Subcutaneous abdominal adipose tissue (tissue), 5 donors: ENCODE measurements at regions not wholly inside any gene's neighbourhood (a gene's known extent, or its start where the extent isn't known, plus 50 kb on each side); places are given as distances from the start of the nearest gene placed in this dataset.

ENCODE experiments used
- H3K27ac ChIP-seq: one replicate; pipeline ENCODE4 v1.7.0; 2013; ENCODE audit warnings: low read depth, mild to moderate bottlenecking, inconsistent platforms, low read length, moderate library complexity
- H3K27me3 ChIP-seq, 5 donors: one replicate each; pipeline ENCODE4 v1.7.0; 2013; ENCODE audit warnings: low read length in 5 of 5, inconsistent platforms in 1 of 5; ENCODE audit not compliant: control insufficient read depth in 5 of 5, insufficient read depth in 4 of 5
- H3K36me3 ChIP-seq, 5 donors: one replicate each; pipeline ENCODE4 v1.7.0; 2013; ENCODE audit warnings: low read length in 5 of 5; ENCODE audit not compliant: control insufficient read depth in 5 of 5, insufficient read depth in 5 of 5
- H3K4me1 ChIP-seq, 5 donors: one replicate each; pipeline ENCODE4 v1.7.0; 2013; ENCODE audit warnings: low read length in 5 of 5, mild to moderate bottlenecking in 3 of 5, moderate library complexity in 1 of 5; ENCODE audit not compliant: control insufficient read depth in 5 of 5, insufficient read depth in 5 of 5
- H3K4me3 ChIP-seq, 5 donors: one replicate each; pipeline ENCODE4 v1.7.0; 2013; ENCODE audit warnings: low read length in 5 of 5, low read depth in 1 of 5
- H3K9ac ChIP-seq, 5 donors: one replicate each; pipeline ENCODE4 v1.7.0; 2013; ENCODE audit warnings: low read length in 5 of 5, mild to moderate bottlenecking in 4 of 5, moderate library complexity in 3 of 5
- H3K9me3 ChIP-seq, 5 donors: one replicate each; pipeline ENCODE4 v1.7.0; 2013; ENCODE audit warnings: low read length in 5 of 5; ENCODE audit not compliant: control insufficient read depth in 5 of 5
- donor health status: healthy.
- donor health status: healthy.
- donor health status: healthy.
- donor health status: healthy.
- donor health status: healthy.

DNA sequence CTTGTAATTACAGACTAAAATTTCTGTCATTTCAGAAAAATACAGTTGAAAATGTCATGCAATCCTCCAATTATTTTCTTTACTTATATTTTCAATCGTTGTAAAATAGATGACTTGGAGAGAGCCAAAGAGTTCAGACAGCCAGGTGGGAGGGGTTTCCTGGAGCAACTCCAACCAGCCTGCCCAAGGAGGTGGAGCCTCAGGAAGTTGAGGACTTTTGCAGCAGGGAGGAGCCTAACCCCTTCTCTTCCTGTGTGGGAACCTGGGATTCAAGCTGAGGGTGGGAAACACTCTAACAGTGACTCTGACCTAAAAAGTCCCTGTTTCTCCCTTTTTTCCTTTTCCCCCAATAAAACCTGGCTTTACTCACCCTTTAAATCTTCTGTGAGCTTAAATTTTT is 72.2 kb upstream of the GABRG1 start:
- Histone ChIP-seq H3K27ac (no peak overlapping the region), H3K4me1 (no peaks in the 10 kb centered on the region), H3K9ac (no peak overlapping the region), H3K27me3 (no peaks in the 10 kb centered on the region), H3K36me3 (no peaks in the 10 kb centered on the region), H3K9me3 (no peaks in the 10 kb centered on the region), H3K4me3 (no peak overlapping the region)

DNA sequence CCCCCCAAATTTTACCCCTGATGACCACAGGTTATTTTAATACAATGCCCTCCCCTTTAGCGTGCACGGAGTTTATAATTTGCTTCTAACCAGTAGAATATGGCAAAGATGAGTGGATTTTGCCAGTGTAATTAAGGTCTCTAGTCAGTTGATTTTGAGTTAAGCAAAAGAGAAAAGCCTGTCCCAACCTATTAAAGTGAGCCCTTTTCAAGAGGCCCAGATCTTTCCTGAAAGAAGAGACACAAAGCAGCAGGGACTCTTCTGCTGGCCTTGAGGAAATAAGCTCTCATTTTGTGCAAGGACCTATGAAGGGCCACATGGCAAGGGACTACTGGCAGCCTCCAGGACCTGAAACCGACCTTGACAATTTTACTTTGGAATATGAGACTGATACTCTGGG is 61.9 kb upstream of the GABRG1 start:
- Histone ChIP-seq H3K4me3 (no peak overlapping the region), H3K36me3 (no peaks in the 10 kb centered on the region), H3K9me3 (no peaks in the 10 kb centered on the region), H3K4me1 (no peaks in the 10 kb centered on the region), H3K27me3 (no peaks in the 10 kb centered on the region), H3K9ac (no peak overlapping the region), H3K27ac (no peak overlapping the region)

- no peaks in the 10 kb centered on the region for H3K4me1 ChIP-seq
- H3K36me3 ChIP-seq, result no peaks in the 10 kb centered on the region
- H3K27ac ChIP-seq, result no peak overlapping the region
- no peaks in the 10 kb centered on the region for H3K27me3 ChIP-seq
- peak overlapping the region in 1 of 5 donors; percentile 5 for H3K4me3 ChIP-seq
- peaks cover 0 to 10% (median 2%) of the 10 kb centered on the region in 5 donors for H3K9me3 ChIP-seq
- H3K9ac ChIP-seq, result no peak overlapping the region
Measured at GRCh38 chr4:46179356-46179755, 55.5 kb upstream of the GABRG1 start.
